LHCN-M2 (cell line): ENCODE measurements at regions not wholly inside any gene's neighbourhood (a gene's known extent, or its start where the extent isn't known, plus 50 kb on each side); places are given as distances from the start of the nearest gene placed in this dataset.
"Not testable (repeated sequence)": the region's sequence is repeated elsewhere in the genome, so short reads cannot be mapped to it uniquely, and the experiment has no call there.

Experiments used
- DNase-seq: peaks from one replicate; pipeline ENCODE4 v3.0.0-alpha.2; 2012; ENCODE audit warnings: low read depth

GRCh38 chr14:105734241-105734640 is 207.9 kb downstream of the TMEM121 start:
- not testable (repeated sequence) for DNase-seq

- DNase-seq, result not testable (repeated sequence)
Measured at GRCh38 chr14:105736331-105736730, 209.9 kb downstream of the TMEM121 start.

- DNase-seq, result no peak
Measured at GRCh38 chr14:105737504-105738246, 211.3 kb downstream of the TMEM121 start.

GRCh38 chr14:105738638-105739037 is 212.3 kb downstream of the TMEM121 start:
- no peak for DNase-seq

GRCh38 chr14:105739331-105740102 is 213.1 kb downstream of the TMEM121 start:
- DNase-seq, result no peak

GRCh38 chr14:105740272-105740671 is 213.9 kb downstream of the TMEM121 start:
- not testable (repeated sequence) for DNase-seq

- not testable (repeated sequence) for DNase-seq
Measured at GRCh38 chr14:105740961-105741360, 214.6 kb downstream of the TMEM121 start.

- not testable (repeated sequence) for DNase-seq
Measured at GRCh38 chr14:105741707-105742530, 215.5 kb downstream of the TMEM121 start.

- DNase-seq, result no peak
Measured at GRCh38 chr14:105742531-105742848, 216.1 kb downstream of the TMEM121 start.

- not testable (repeated sequence) for DNase-seq
Measured at GRCh38 chr14:105742904-105743701, 216.7 kb downstream of the TMEM121 start.

GRCh38 chr14:105744213-105744787 is 217.9 kb downstream of the TMEM121 start:
- DNase-seq, result not testable (repeated sequence)

GRCh38 chr14:105745433-105746123 is 219.2 kb downstream of the TMEM121 start:
- no peak for DNase-seq

- DNase-seq, result no peak
Measured at GRCh38 chr14:105746124-105746514, 219.7 kb downstream of the TMEM121 start.

GRCh38 chr14:105746800-105747502 is 220.6 kb downstream of the TMEM121 start:
- not testable (repeated sequence) for DNase-seq

- DNase-seq, result not testable (repeated sequence)
Measured at GRCh38 chr14:105747503-105748203, 221.3 kb downstream of the TMEM121 start.

- no peak for DNase-seq
Measured at GRCh38 chr14:105748204-105748578, 221.8 kb downstream of the TMEM121 start.

GRCh38 chr14:105748710-105749109 is 222.3 kb downstream of the TMEM121 start:
- DNase-seq, result not testable (repeated sequence)

- not testable (repeated sequence) for DNase-seq
Measured at GRCh38 chr14:105749870-105750541, 223.6 kb downstream of the TMEM121 start.
